ENCODE measurements at regions not wholly inside any gene's neighbourhood (a gene's known extent, or its start where the extent isn't known, plus 50 kb on each side); places are given as distances from the start of the nearest gene placed in this dataset.
"Not testable (repeated sequence)": the region's sequence is repeated elsewhere in the genome, so short reads cannot be mapped to it uniquely, and the experiment has no call there.

GRCh38 chr16:60776281-60776680 lies 1260.0 kb downstream of the CDH8 start:
- intact Hi-C loops (cut with DNase I): no loop called here
- Histone ChIP-seq H3K4me1 (ENCODE audit: insufficient read depth) (no peaks in the 10 kb centered on the region), H3K4me3 (no peak overlapping the region), H3K9me3 (no peaks in the 10 kb centered on the region), H3K36me3 (no peaks in the 10 kb centered on the region), H3K27me3 (no peaks in the 10 kb centered on the region), H3K27ac (no peak overlapping the region)
- no peak for DNase-seq
- WGBS, 3 donors: 71 to 79% (median 72%) methylated on average over 3 of the region's 3 CpGs
- TF ChIP-seq POLR2A (IDR thresholded peaks at IDR 0.05): no peak
- TF ChIP-seq CTCF (IDR thresholded peaks at IDR 0.05): no peak
- no peak for TF ChIP-seq EP300 (IDR thresholded peaks at IDR 0.05)

DNA sequence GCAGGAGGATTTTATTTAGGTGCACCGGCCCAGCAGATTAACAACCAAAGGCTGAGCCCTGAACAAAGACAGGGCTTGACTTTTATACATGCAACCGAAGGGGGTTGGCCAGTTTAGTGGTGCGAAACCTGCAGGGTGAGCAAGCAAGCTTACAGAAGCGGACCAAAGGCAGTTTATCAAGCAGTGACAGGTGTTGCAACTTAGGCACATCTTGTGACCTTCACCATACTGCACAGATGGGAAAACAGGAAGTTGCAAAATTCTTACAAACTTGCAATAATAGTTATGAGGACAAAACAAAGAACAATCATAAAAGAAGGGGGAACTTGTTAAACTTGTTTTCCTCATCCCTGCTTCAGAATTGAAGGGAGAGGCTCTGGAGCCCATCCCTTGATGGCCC lies 1265.1 kb downstream of the CDH8 start:
- H3K4me3 ChIP-seq: no peak overlapping the region
- WGBS, 3 donors: 80 to 82% (median 80%) methylated on average over 4 of the region's 4 CpGs
- intact Hi-C loops (cut with DNase I): no loop called here
- H3K27me3 ChIP-seq: no peaks in the 10 kb centered on the region
- H3K27ac ChIP-seq: no peak overlapping the region
- TF ChIP-seq EP300 (IDR thresholded peaks at IDR 0.05): no peak
- TF ChIP-seq POLR2A (IDR thresholded peaks at IDR 0.05): no peak
- TF ChIP-seq CTCF (IDR thresholded peaks at IDR 0.05): no peak
- no peaks in the 10 kb centered on the region for H3K36me3 ChIP-seq
- H3K9me3 ChIP-seq: no peaks in the 10 kb centered on the region
- no peaks in the 10 kb centered on the region for H3K4me1 ChIP-seq (ENCODE audit: insufficient read depth)
- DNase-seq: no peak

DNA sequence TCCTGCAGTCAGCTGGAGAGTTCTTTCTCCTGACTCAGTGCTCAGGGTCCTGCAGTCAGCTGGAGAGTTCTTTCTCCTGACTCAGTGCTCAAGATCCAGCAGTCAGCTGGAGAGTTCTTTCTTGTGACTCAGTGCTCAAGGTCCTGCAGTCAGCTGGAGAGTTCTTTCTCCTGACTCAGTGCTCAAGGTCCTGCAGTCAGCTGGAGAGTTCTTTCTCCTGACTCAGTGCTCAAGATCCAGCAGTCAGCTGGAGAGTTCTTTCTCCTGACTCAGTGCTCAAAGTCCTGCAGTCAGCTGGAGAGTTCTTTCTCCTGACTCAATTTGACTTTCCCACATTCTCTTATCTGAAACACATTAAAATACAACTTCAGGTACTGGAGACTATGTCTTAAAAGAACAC lies 1265.9 kb downstream of the CDH8 start:
- H3K4me3 ChIP-seq; H3K4me1 ChIP-seq (ENCODE audit: insufficient read depth); H3K27ac ChIP-seq; intact Hi-C loops (cut with DNase I); H3K9me3 ChIP-seq; DNase-seq; H3K36me3 ChIP-seq; H3K27me3 ChIP-seq: not testable (repeated sequence)

- 89 to 91% (median 89%) methylated on average over 4 of the region's 4 CpGs for WGBS, 3 donors
- no peak overlapping the region for H3K27ac ChIP-seq
- intact Hi-C loops (cut with DNase I): no loop called here
- no peak for DNase-seq
- H3K27me3 ChIP-seq: no peaks in the 10 kb centered on the region
- H3K36me3 ChIP-seq: no peaks in the 10 kb centered on the region
- H3K9me3 ChIP-seq: no peaks in the 10 kb centered on the region
- no peaks in the 10 kb centered on the region for H3K4me1 ChIP-seq (ENCODE audit: insufficient read depth)
- no peak for TF ChIP-seq EP300 (IDR thresholded peaks at IDR 0.05)
- no peak overlapping the region for H3K4me3 ChIP-seq
These were observed 1272.4 kb downstream of the CDH8 start for GRCh38 chr16:60763869-60764268.

DNA sequence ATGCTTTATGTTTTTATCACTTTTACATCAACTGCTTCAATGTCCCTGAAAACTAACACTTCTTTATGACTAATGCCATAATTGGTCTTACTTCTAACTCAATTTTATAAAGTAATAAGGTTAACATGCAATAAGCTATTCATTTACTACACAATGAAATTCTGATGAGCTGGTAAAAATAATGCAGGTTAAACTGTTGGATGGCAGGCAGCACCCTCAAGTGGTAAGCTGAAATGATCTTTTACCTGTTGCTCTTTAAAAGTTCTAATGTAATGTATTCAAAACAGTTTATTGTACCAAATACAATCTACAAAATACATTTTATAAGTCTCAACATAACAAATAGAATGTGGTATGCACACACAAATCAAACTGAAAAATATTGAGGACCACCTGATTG lies 1280.3 kb downstream of the CDH8 start:
- H3K4me1 ChIP-seq (ENCODE audit: insufficient read depth): no peaks in the 10 kb centered on the region
- no peak for DNase-seq
- H3K4me3 ChIP-seq: no peak overlapping the region
- no peaks in the 10 kb centered on the region for H3K27me3 ChIP-seq
- no peak for TF ChIP-seq CTCF (IDR thresholded peaks at IDR 0.05)
- TF ChIP-seq EP300 (IDR thresholded peaks at IDR 0.05): no peak
- TF ChIP-seq POLR2A (IDR thresholded peaks at IDR 0.05): no peak
- intact Hi-C loops (cut with DNase I): no loop called here
- H3K9me3 ChIP-seq: no peaks in the 10 kb centered on the region
- no peaks in the 10 kb centered on the region for H3K36me3 ChIP-seq
- H3K27ac ChIP-seq: no peak overlapping the region

DNA sequence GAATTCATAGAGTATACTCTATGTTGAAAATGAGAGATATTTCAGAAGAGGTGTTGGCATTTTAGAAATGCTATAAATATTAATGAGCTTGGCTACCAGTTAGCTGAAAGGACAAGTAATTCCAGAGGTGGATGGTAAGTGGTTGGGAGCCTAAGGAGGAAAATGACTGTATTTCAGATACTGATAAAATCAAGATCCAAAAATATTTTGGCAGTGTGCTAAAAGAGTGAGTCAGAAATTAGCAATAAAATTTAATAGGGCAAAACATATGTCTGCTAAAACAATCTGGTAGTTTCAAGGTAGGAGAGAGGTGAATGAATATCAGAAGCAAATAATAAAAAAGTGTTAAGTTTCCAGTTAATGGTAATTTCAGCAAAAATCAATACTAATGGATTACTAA lies 1287.9 kb downstream of the CDH8 start:
- TF ChIP-seq EP300 (IDR thresholded peaks at IDR 0.05) (no peak), POLR2A (IDR thresholded peaks at IDR 0.05) (no peak), CTCF (IDR thresholded peaks at IDR 0.05) (no peak)
- Histone ChIP-seq H3K27me3 (no peaks in the 10 kb centered on the region), H3K27ac (no peak overlapping the region), H3K4me1 (ENCODE audit: insufficient read depth) (no peaks in the 10 kb centered on the region), H3K4me3 (no peak overlapping the region), H3K9me3 (no peaks in the 10 kb centered on the region), H3K36me3 (no peaks in the 10 kb centered on the region)
- DNase-seq: no peak
- intact Hi-C loops (cut with DNase I): no loop called here

All from ovary (tissue), 7 donors.